ENCODE measurements at regions not wholly inside any gene's neighbourhood (a gene's known extent, or its start where the extent isn't known, plus 50 kb on each side); places are given as distances from the start of the nearest gene placed in this dataset.

DNA sequence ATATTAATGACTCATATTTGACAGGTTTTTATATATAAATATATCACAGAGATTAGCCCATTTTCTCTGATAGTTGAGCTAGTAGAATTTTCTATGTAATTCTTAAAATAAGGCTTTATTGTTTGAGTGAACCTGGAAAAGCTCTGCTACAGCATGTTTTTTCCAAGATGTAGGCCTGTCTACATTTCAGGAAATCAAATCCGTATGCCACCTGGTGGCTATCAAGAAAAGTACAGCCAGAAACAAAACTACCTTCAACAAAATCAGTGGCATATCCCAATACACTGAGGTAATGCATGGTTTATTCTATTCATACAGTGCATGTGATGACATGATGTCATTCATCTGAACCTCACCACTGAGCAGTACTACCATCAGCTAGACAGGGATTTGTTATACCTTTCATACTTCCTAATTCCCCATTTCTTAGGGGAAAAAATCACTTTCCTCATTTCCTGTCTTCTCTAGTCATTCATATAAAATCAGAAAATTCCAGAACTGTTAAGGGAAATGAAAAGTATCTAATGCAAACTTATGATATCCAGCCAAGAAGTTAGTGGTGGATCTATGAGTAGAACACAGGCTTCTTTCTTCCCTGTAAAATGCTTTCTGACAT, 310.4 kb upstream of the SYT4 start:
- DNase-seq (ENCODE audit: unreplicated experiment) = peak; percentile 52
- H3K4me3 Mint-ChIP-seq (ENCODE audit: unreplicated experiment) = no peak overlapping the region
- no peaks in the 10 kb centered on the region for H3K9me3 Mint-ChIP-seq (ENCODE audit: unreplicated experiment)
- ChIA-PET POLR2A (interaction anchor here (1.5 to 4.7 kb wide), 2 partner anchors 17 to 26 kb away, joined by 3 to 17 read pairs; no protein-coding TSS in a partner anchor), CTCF (interaction anchor here (0.5 to 10.0 kb wide), 20 partner anchors 8 to 1916 kb away, joined by 3 to 372 read pairs (median 4); no protein-coding TSS in a partner anchor)
- peaks cover 30% of the 10 kb centered on the region for H3K27me3 Mint-ChIP-seq (ENCODE audit: insufficient read depth, unreplicated experiment)
- no TSS peak for BruUV-seq (replicated peaks)
- no peaks in the 10 kb centered on the region for H3K4me1 Mint-ChIP-seq (ENCODE audit: insufficient read depth, unreplicated experiment)
- no peak overlapping the region for H3K27ac Mint-ChIP-seq (ENCODE audit: low read depth, unreplicated experiment)
- intact Hi-C loops (cut with micrococcal nuclease) = loop anchor here (1.0 kb wide), 1 partner anchor 16 kb away; no protein-coding TSS in a partner anchor
- no peaks in the 10 kb centered on the region for H3K36me3 Mint-ChIP-seq (ENCODE audit: insufficient read depth, unreplicated experiment)
- TF ChIP-seq, protein P1, sequence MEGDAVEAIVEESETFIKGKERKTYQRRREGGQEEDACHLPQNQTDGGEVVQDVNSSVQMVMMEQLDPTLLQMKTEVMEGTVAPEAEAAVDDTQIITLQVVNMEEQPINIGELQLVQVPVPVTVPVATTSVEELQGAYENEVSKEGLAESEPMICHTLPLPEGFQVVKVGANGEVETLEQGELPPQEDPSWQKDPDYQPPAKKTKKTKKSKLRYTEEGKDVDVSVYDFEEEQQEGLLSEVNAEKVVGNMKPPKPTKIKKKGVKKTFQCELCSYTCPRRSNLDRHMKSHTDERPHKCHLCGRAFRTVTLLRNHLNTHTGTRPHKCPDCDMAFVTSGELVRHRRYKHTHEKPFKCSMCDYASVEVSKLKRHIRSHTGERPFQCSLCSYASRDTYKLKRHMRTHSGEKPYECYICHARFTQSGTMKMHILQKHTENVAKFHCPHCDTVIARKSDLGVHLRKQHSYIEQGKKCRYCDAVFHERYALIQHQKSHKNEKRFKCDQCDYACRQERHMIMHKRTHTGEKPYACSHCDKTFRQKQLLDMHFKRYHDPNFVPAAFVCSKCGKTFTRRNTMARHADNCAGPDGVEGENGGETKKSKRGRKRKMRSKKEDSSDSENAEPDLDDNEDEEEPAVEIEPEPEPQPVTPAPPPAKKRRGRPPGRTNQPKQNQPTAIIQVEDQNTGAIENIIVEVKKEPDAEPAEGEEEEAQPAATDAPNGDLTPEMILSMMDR (IDR thresholded peaks at IDR 0.05; ENCODE audit: unreplicated experiment) = peak; percentile 53

DNA sequence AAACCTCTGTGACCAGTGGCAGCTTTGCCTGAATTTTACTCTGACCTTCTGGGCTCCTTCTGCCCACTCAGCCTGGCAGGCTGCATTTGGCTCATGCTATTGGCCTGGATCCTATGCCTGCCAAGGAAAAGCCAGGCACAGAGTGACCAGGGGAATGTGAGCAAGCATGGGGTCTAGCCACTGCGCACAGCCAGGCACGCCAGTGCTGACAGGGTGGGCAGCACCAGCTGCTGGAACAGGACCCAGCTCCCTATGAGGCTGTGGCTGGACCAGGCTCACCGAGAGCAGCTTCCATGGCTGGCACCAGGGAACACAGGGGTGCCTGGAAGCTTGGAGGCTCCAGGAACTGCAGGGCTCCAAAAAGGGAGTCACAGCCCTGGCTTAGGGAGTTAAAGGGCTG, 311.5 kb upstream of the SYT4 start:
- TF ChIP-seq, protein P1 (IDR thresholded peaks at IDR 0.05; ENCODE audit: unreplicated experiment) = no peak
- CTCF ChIA-PET = interaction anchor here (0.6 to 10.0 kb wide), 9 partner anchors 8 to 796 kb away, joined by 3 to 372 read pairs (median 7); no protein-coding TSS in a partner anchor
- no peaks in the 10 kb centered on the region for H3K9me3 Mint-ChIP-seq (ENCODE audit: unreplicated experiment)
- POLR2A ChIA-PET = interaction anchor here (0.7 to 4.7 kb wide), 2 partner anchors 18 to 163 kb away, joined by 3 to 17 read pairs; no protein-coding TSS in a partner anchor
- H3K27me3 Mint-ChIP-seq (ENCODE audit: insufficient read depth, unreplicated experiment) = peaks cover 19% of the 10 kb centered on the region
- no peaks in the 10 kb centered on the region for H3K4me1 Mint-ChIP-seq (ENCODE audit: insufficient read depth, unreplicated experiment)
- intact Hi-C loops (cut with micrococcal nuclease) = no loop called here
- no peak for DNase-seq (ENCODE audit: unreplicated experiment)
- no peak overlapping the region for H3K27ac Mint-ChIP-seq (ENCODE audit: low read depth, unreplicated experiment)
- H3K36me3 Mint-ChIP-seq (ENCODE audit: insufficient read depth, unreplicated experiment) = no peaks in the 10 kb centered on the region
- BruUV-seq (replicated peaks) = no TSS peak
- no peak overlapping the region for H3K4me3 Mint-ChIP-seq (ENCODE audit: unreplicated experiment)

DNA sequence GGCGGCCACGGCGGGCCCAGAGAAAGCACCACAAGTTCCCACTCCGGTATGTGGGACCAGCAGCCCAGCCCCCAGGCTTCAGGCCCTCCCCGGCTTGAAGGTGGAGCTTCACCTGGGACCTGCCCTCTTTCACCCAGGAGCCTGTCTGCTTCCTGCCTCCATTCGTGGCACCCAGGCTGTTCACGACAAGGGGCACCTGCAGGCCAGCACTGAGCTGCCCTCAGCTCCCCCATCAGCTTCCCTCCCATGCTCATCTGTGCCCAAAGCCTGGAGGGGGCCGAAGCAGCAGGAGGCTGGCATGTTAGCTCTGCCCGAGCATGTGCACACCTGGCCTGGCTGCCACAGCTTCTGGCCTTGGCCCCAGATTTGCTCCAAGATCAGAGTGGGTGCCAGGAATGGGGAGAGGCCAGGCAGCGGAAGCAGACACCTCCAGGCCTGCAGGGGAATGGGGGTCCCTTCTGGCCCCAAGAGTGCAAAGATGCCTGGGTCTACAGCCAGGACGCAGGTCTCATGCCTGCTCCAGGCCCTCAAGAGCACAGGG, 312.4 kb upstream of the SYT4 start:
- intact Hi-C loops (cut with micrococcal nuclease) = no loop called here
- no TSS peak for BruUV-seq (replicated peaks)
- TF ChIP-seq, protein P1 (IDR thresholded peaks at IDR 0.05; ENCODE audit: unreplicated experiment) = no peak
- ChIA-PET CTCF (interaction anchor here (0.6 to 10.0 kb wide), 11 partner anchors 8 to 1536 kb away, joined by 3 to 372 read pairs (median 5); no protein-coding TSS in a partner anchor), POLR2A (interaction anchor here (0.7 to 4.7 kb wide), 2 partner anchors 19 to 164 kb away, joined by 3 to 17 read pairs; no protein-coding TSS in a partner anchor)
- DNase-seq (ENCODE audit: unreplicated experiment) = no peak
- Mint-ChIP-seq H3K27ac (ENCODE audit: low read depth, unreplicated experiment) (no peak overlapping the region), H3K9me3 (ENCODE audit: unreplicated experiment) (no peaks in the 10 kb centered on the region), H3K4me1 (ENCODE audit: insufficient read depth, unreplicated experiment) (no peaks in the 10 kb centered on the region), H3K4me3 (ENCODE audit: unreplicated experiment) (no peak overlapping the region), H3K27me3 (ENCODE audit: insufficient read depth, unreplicated experiment) (peaks cover 12% of the 10 kb centered on the region), H3K36me3 (ENCODE audit: insufficient read depth, unreplicated experiment) (no peaks in the 10 kb centered on the region)

DNA sequence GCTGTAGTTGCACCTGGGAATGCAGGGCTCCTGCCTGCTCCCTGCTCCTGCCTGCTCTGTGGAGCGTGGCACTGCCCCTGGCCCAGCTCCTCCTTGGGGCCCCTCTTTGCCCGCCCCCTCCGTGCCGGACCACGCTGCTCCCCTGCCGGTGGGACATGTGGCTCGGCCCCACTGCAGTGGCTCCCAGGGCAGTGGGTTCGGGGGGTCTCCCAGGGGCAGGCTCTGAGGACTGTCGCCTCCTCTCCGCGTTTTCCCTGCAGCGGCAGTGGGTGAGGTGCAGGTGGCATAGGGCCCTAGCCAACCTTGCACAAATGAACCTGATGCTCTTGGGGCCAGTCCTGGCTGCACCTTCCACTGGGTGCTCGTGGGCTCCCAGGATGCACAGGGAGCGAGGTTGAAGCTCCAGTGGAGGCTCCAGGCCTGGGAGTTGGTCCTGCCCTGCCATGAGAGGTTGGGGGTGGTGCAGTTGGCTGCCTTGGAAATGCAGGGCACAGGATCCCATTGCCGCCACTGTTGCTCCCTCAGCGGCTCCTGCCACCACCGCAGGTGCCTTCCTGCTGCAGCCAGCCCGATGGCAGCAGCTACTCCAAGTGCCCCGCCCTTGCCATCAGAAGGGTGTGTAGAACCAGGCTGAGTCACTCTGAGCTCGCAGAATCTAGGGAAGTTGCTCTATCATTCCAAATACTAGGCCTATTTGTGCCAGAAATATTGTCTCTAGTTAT, 313.1 kb upstream of the SYT4 start:
- ChIA-PET CTCF (interaction anchor here (0.6 to 10.0 kb wide), 11 partner anchors 7 to 1537 kb away, joined by 3 to 372 read pairs (median 4); no protein-coding TSS in a partner anchor), POLR2A (interaction anchor here (4.7 kb wide), 1 partner anchor 20 kb away, joined by 17 read pairs; no protein-coding TSS in a partner anchor)
- DNase-seq (ENCODE audit: unreplicated experiment) = peak; percentile 51
- no peaks in the 10 kb centered on the region for H3K9me3 Mint-ChIP-seq (ENCODE audit: unreplicated experiment)
- no peak overlapping the region for H3K27ac Mint-ChIP-seq (ENCODE audit: low read depth, unreplicated experiment)
- H3K4me1 Mint-ChIP-seq (ENCODE audit: insufficient read depth, unreplicated experiment) = no peaks in the 10 kb centered on the region
- TF ChIP-seq, protein P1 (IDR thresholded peaks at IDR 0.05; ENCODE audit: unreplicated experiment) = no peak
- no peak overlapping the region for H3K4me3 Mint-ChIP-seq (ENCODE audit: unreplicated experiment)
- no TSS peak for BruUV-seq (replicated peaks)
- intact Hi-C loops (cut with micrococcal nuclease) = no loop called here
- H3K27me3 Mint-ChIP-seq (ENCODE audit: insufficient read depth, unreplicated experiment) = peaks cover 6% of the 10 kb centered on the region
- H3K36me3 Mint-ChIP-seq (ENCODE audit: insufficient read depth, unreplicated experiment) = no peaks in the 10 kb centered on the region
